Transverse colon (tissue), 4 donors: ENCODE measurements at regions not wholly inside any gene's neighbourhood (a gene's known extent, or its start where the extent isn't known, plus 50 kb on each side); places are given as distances from the start of the nearest gene placed in this dataset.

Experiments used
- DNase-seq: peaks from one replicate; pipeline ENCODE4 v3.0.0-alpha.2; 2019
- H3K27ac ChIP-seq, 4 donors: fragments of 200-600 bp; sonication (generic); 2 replicates each; pipeline ENCODE4 v1.5.1; 2016 to 2018; ENCODE audit warnings: inconsistent platforms in 4 of 4
- H3K27me3 ChIP-seq: fragments of 200-600 bp; sonication (generic); 2 replicates; pipeline ENCODE4 v1.5.1; 2017; ENCODE audit warnings: inconsistent platforms
- H3K36me3 ChIP-seq, 4 donors: fragments of 200-600 bp; sonication (generic); 2 replicates each; pipeline ENCODE4 v1.5.1; 2017 to 2019; ENCODE audit warnings: inconsistent platforms in 4 of 4
- H3K4me1 ChIP-seq, 4 donors: fragments of 200-600 bp; sonication (generic); 2 replicates each; pipeline ENCODE4 v1.5.1; 2017 to 2020; ENCODE audit warnings: inconsistent platforms in 4 of 4
- H3K4me3 ChIP-seq, 4 donors: fragments of 200-600 bp; sonication (generic); 1 replicate in 1 of 4; 2 replicates in 3 of 4; pipeline versions ENCODE4 v1.5.1 to v1.6.1; 2017 to 2019; ENCODE audit warnings: inconsistent platforms in 4 of 4
- H3K9me3 ChIP-seq, 2 donors: fragments of 200-600 bp; sonication (generic); 2 replicates each; pipeline ENCODE4 v1.5.1; 2017 to 2019; ENCODE audit warnings: inconsistent platforms in 2 of 2
- EP300 ChIP-seq: sonication (generic); formaldehyde crosslinking; IDR thresholded peaks from one replicate; pipeline ENCODE4 v1.6.1; 2017; ENCODE audit warnings: antibody characterized with exemption, low read depth
- POLR2A ChIP-seq: fragments of 450-650 bp; IDR thresholded peaks from one replicate; pipeline ENCODE4 v1.6.1; 2016; ENCODE audit warnings: antibody characterized with exemption, mild to moderate bottlenecking, moderate library complexity
- POLR2AphosphoS5 ChIP-seq, 3 donors: sonication (generic); formaldehyde crosslinking; IDR thresholded peaks; one replicate each; pipeline ENCODE4 v1.6.1; 2016; ENCODE audit warnings: antibody characterized with exemption in 3 of 3
- WGBS, 2 donors: methylation state at CpG; one replicate each; pipeline ENCODE4 v1.1.5; 2018; ENCODE audit warnings: low coverage in 1 of 2; 5-methylcytosine and 5-hydroxymethylcytosine counted together
- in situ Hi-C, 4 donors: fragments of 200-750 bp; cut with MboI; loops; one replicate each; pipeline versions ENCODE4 v1.15.0 to v1.15.1; 2017; ENCODE audit warnings: low sequenced_read_pairs in 3 of 4, low pct_ligation_motif_present in 1 of 4, low pct_unique_long_range_greater_than_20kb in 1 of 4
- intact Hi-C: fragments of 100-400 bp; cut with DNase I; formaldehyde crosslinking; loops from one replicate; pipeline ENCODE4 v1.15.1; 2023; ENCODE audit warnings: low total_unique reads
- TF ChIP-seq, protein P1 (sequence below), 5 experiments: fragments of 200-600 bp in 3 of 5; fragments of 450-650 bp in 2 of 5; sonication (generic) in 3 of 5; IDR thresholded peaks; 1 replicate in 2 of 5; 2 replicates in 3 of 5; pipeline ENCODE4 v1.5.1; 2016 to 2017; ENCODE audit warnings: antibody characterized with exemption in 5 of 5, inconsistent platforms in 3 of 5, mild to moderate bottlenecking in 2 of 5, moderate library complexity in 1 of 5

DNA sequence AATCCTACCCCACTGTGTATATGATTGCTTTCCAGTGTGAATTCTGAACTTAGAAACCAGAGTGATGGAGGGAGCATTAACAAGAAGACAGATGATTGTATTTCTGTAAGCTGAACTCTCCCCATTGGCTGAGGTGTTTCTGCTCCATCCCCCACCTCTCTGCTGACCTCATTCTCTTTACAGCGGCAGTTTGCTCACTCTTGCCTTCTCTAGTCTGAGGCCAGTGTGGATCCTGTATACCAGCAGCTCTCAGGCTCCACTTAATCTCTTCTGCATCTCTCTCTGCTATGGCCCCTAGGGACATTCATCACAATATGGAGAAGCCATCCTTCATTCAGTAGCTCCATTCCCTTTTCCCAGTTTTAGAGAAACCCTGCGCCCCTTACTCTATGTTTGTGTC lies 358.8 kb downstream of the MAN2A1 start:
- DNase-seq: no peak
- no peak overlapping the region for H3K27ac ChIP-seq
- intact Hi-C loops (no loop called here), in situ Hi-C loops (no loop called here)
- no peaks in the 10 kb centered on the region for H3K36me3 ChIP-seq
- H3K4me1 ChIP-seq: no peaks in the 10 kb centered on the region
- 74 to 93% methylated on average over 2 of the region's 2 CpGs for WGBS, 2 donors
- H3K27me3 ChIP-seq: no peaks in the 10 kb centered on the region
- H3K9me3 ChIP-seq: no peaks in the 10 kb centered on the region
- no peak overlapping the region for H3K4me3 ChIP-seq
- TF ChIP-seq EP300: no peak
- TF ChIP-seq POLR2AphosphoS5 (IDR thresholded peaks at IDR 0.05): no peak
- TF ChIP-seq POLR2A: no peak
- TF ChIP-seq, protein P1, sequence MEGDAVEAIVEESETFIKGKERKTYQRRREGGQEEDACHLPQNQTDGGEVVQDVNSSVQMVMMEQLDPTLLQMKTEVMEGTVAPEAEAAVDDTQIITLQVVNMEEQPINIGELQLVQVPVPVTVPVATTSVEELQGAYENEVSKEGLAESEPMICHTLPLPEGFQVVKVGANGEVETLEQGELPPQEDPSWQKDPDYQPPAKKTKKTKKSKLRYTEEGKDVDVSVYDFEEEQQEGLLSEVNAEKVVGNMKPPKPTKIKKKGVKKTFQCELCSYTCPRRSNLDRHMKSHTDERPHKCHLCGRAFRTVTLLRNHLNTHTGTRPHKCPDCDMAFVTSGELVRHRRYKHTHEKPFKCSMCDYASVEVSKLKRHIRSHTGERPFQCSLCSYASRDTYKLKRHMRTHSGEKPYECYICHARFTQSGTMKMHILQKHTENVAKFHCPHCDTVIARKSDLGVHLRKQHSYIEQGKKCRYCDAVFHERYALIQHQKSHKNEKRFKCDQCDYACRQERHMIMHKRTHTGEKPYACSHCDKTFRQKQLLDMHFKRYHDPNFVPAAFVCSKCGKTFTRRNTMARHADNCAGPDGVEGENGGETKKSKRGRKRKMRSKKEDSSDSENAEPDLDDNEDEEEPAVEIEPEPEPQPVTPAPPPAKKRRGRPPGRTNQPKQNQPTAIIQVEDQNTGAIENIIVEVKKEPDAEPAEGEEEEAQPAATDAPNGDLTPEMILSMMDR (IDR thresholded peaks at IDR 0.05): no peak

- in situ Hi-C loops (no loop called here), intact Hi-C loops (no loop called here)
- Histone ChIP-seq H3K36me3 (no peaks in the 10 kb centered on the region), H3K4me3 (no peak overlapping the region), H3K9me3 (no peaks in the 10 kb centered on the region), H3K27ac (no peak overlapping the region), H3K4me1 (peaks cover 0 to 7% (median 0%) of the 10 kb centered on the region in 4 donors), H3K27me3 (no peaks in the 10 kb centered on the region)
- DNase-seq: no peak
- WGBS, 2 donors: 57 to 75% methylated on average over 1 to 2 of the region's 2 CpGs
- TF ChIP-seq POLR2AphosphoS5 (IDR thresholded peaks at IDR 0.05) (no peak), EP300 (no peak), POLR2A (no peak)
- TF ChIP-seq, protein P1 (IDR thresholded peaks at IDR 0.05): no peak
These were observed 360.1 kb downstream of the MAN2A1 start for GRCh38 chr5:110049816-110050215.

GRCh38 chr5:110050640-110051345 lies 361.1 kb downstream of the MAN2A1 start:
- H3K9me3 ChIP-seq: no peaks in the 10 kb centered on the region
- no peak for DNase-seq
- intact Hi-C loops (no loop called here), in situ Hi-C loops (no loop called here)
- H3K4me1 ChIP-seq: peaks cover 0 to 12% (median 0%) of the 10 kb centered on the region in 4 donors
- no peaks in the 10 kb centered on the region for H3K27me3 ChIP-seq
- TF ChIP-seq POLR2A: no peak
- no peak for TF ChIP-seq POLR2AphosphoS5 (IDR thresholded peaks at IDR 0.05)
- TF ChIP-seq EP300: no peak
- TF ChIP-seq, protein P1 (IDR thresholded peaks at IDR 0.05): no peak
- no peak overlapping the region for H3K27ac ChIP-seq
- H3K4me3 ChIP-seq: no peak overlapping the region
- H3K36me3 ChIP-seq: no peaks in the 10 kb centered on the region
- 92 to 98% methylated on average over 3 to 5 of the region's 5 CpGs for WGBS, 2 donors

GRCh38 chr5:110053205-110053604 lies 363.5 kb downstream of the MAN2A1 start:
- no peaks in the 10 kb centered on the region for H3K36me3 ChIP-seq
- H3K27me3 ChIP-seq: no peaks in the 10 kb centered on the region
- H3K4me1 ChIP-seq: peaks cover 0 to 12% (median 0%) of the 10 kb centered on the region in 4 donors
- H3K27ac ChIP-seq: no peak overlapping the region
- TF ChIP-seq POLR2A: no peak
- no peak for TF ChIP-seq POLR2AphosphoS5 (IDR thresholded peaks at IDR 0.05)
- no peak for TF ChIP-seq EP300
- TF ChIP-seq, protein P1 (IDR thresholded peaks at IDR 0.05): no peak
- in situ Hi-C loops: no loop called here
- no peak overlapping the region for H3K4me3 ChIP-seq
- no peaks in the 10 kb centered on the region for H3K9me3 ChIP-seq
- DNase-seq: no peak
- intact Hi-C loops: no loop called here
- WGBS, 2 donors: 80 to 84% methylated on average over 1 of the region's 1 CpG
